Ishikawa (cell line): ENCODE measurements at regions not wholly inside any gene's neighbourhood (a gene's known extent, or its start where the extent isn't known, plus 50 kb on each side); places are given as distances from the start of the nearest gene placed in this dataset.

ENCODE experiments used
- CEBPB ChIP-seq: IDR thresholded peaks from 2 replicates; pipeline ENCODE4 v1.6.1; 2012
- EP300 ChIP-seq: IDR thresholded peaks from 2 replicates; pipeline ENCODE4 v1.6.1; 2012; ENCODE audit warnings: borderline replicate concordance
- MAX ChIP-seq: IDR thresholded peaks from 2 replicates; pipeline ENCODE4 v1.6.1; 2012
- NFIC ChIP-seq: IDR thresholded peaks from 2 replicates; pipeline ENCODE4 v1.6.1; 2012
- RAD21 ChIP-seq: IDR thresholded peaks from 2 replicates; pipeline ENCODE4 v1.6.1; 2012; ENCODE audit warnings: low read depth
- TAF1 ChIP-seq: IDR thresholded peaks from 2 replicates; pipeline ENCODE4 v1.6.1; 2012; ENCODE audit warnings: low read depth, mild to moderate bottlenecking
- TCF12 ChIP-seq: IDR thresholded peaks from 2 replicates; pipeline ENCODE4 v1.6.1; 2012; ENCODE audit warnings: low read depth
- USF1 ChIP-seq: IDR thresholded peaks from 2 replicates; pipeline ENCODE4 v1.6.1; 2012
- YY1 ChIP-seq: IDR thresholded peaks from 2 replicates; pipeline ENCODE4 v1.6.1; 2012; ENCODE audit warnings: low read depth

- no peak for TF ChIP-seq MAX
- no peak for TF ChIP-seq RAD21
- no peak for TF ChIP-seq YY1
- no peak for TF ChIP-seq USF1
- TF ChIP-seq NFIC = no peak
- no peak for TF ChIP-seq CEBPB
- no peak for TF ChIP-seq TCF12
- no peak for TF ChIP-seq TAF1
- no peak for TF ChIP-seq EP300
Observed at GRCh38 chr3:181932039-181932438, 220.3 kb downstream of the SOX2 start.
